Activated B cell treated with CpG ODN at 0.5 μM for 24 hours (primary cell): ENCODE measurements at regions not wholly inside any gene's neighbourhood (a gene's known extent, or its start where the extent isn't known, plus 50 kb on each side); places are given as distances from the start of the nearest gene placed in this dataset.

Source experiments
- ATAC-seq: fragments of 200-7000 bp; cut with Tn5 transposase; one replicate; pipeline ENCODE4 v1.10.0; 2021; ENCODE audit warnings: low read depth, mild to moderate bottlenecking, moderate library complexity
- CTCF ChIA-PET: fragments of 350-600 bp; sonication (Branson Sonifier 250); formaldehyde crosslinking; loops from one replicate; lab custom pipeline; 2021; ENCODE audit warnings: antibody characterized with exemption; lab: Charles Lee
- POLR2A ChIA-PET: fragments of 350-600 bp; sonication (Branson Sonifier 250); formaldehyde crosslinking; loops from one replicate; lab custom pipeline; 2021; ENCODE audit warnings: antibody characterized with exemption; lab: Charles Lee
- DNase-seq: peaks from one replicate; pipeline ENCODE4 v3.0.0; 2022
- H3K27ac Mint-ChIP-seq: one replicate; pipeline ENCODE4 v1.8.0; 2020; ENCODE audit warnings: mixed read lengths
- H3K27me3 Mint-ChIP-seq: one replicate; pipeline ENCODE4 v1.8.0; 2021; ENCODE audit warnings: mixed read lengths
- H3K36me3 Mint-ChIP-seq: one replicate; pipeline ENCODE4 v1.8.0; 2021; ENCODE audit warnings: low read depth, mixed read lengths
- H3K4me1 Mint-ChIP-seq: one replicate; pipeline ENCODE4 v1.8.0; 2021; ENCODE audit warnings: mixed read lengths
- H3K4me3 Mint-ChIP-seq: one replicate; pipeline ENCODE4 v1.8.0; 2020; ENCODE audit warnings: mild to moderate bottlenecking, mixed read lengths
- H3K9me3 Mint-ChIP-seq: one replicate; pipeline ENCODE4 v1.8.0; 2020; ENCODE audit warnings: mixed read lengths
- intact Hi-C: fragments of 100-400 bp; cut with micrococcal nuclease; formaldehyde crosslinking; loops from one replicate; pipeline ENCODE4 v1.15.1; 2024
- TF ChIP-seq, protein P1 (sequence below): fragments of 200-600 bp; IDR thresholded peaks from one replicate; pipeline ENCODE4 v1.8.0; 2022; ENCODE audit warnings: antibody characterized with exemption, mild to moderate bottlenecking

DNA sequence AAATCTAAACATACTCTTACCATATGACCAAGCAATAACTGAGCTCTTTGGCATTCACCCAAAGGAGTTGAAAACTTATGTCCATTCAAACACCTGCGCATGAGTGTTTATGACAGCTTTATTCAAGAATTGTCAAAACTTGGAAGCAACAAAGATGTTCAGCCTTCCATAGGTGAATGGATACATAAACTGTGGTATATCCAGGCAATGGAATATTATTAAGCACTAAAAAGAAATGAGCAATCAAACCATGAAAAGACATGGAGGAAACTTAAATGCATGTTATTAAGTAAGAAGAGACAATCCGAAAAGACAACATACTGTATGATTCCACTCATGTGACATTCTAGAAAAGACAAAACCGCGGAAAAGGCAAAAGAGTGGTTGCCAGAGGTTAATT is 312.0 kb upstream of the TMC3 start:
- ATAC-seq (no peak), DNase-seq (no peak)
- intact Hi-C loops = no loop called here
- Mint-ChIP-seq H3K4me3 (no peak overlapping the region), H3K27me3 (no peaks in the 10 kb centered on the region), H3K9me3 (peaks cover 17% of the 10 kb centered on the region), H3K4me1 (no peaks in the 10 kb centered on the region), H3K27ac (no peak overlapping the region), H3K36me3 (no peaks in the 10 kb centered on the region)
- ChIA-PET POLR2A (no interaction called here), CTCF (no interaction called here)
- TF ChIP-seq, protein P1, sequence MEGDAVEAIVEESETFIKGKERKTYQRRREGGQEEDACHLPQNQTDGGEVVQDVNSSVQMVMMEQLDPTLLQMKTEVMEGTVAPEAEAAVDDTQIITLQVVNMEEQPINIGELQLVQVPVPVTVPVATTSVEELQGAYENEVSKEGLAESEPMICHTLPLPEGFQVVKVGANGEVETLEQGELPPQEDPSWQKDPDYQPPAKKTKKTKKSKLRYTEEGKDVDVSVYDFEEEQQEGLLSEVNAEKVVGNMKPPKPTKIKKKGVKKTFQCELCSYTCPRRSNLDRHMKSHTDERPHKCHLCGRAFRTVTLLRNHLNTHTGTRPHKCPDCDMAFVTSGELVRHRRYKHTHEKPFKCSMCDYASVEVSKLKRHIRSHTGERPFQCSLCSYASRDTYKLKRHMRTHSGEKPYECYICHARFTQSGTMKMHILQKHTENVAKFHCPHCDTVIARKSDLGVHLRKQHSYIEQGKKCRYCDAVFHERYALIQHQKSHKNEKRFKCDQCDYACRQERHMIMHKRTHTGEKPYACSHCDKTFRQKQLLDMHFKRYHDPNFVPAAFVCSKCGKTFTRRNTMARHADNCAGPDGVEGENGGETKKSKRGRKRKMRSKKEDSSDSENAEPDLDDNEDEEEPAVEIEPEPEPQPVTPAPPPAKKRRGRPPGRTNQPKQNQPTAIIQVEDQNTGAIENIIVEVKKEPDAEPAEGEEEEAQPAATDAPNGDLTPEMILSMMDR = no peak

DNA sequence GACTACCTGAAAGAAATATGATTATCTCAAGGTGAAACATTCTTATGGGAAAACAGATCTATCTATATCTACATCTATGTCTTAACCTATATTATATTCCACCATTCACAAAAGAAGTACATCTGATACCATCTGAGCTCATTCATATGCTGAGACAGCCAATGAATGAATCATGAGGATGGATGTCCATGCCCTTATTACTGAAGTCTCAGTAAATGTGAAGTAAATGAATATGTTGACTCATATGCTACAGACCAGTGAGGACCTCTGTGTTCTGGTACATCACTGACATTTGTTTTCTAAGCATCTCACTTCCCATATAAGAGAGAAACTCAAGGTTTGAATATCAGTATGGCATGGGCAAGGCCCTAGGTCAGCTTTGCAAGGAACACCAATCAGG is 311.2 kb upstream of the TMC3 start:
- no peaks in the 10 kb centered on the region for H3K27me3 Mint-ChIP-seq
- no peaks in the 10 kb centered on the region for H3K36me3 Mint-ChIP-seq
- DNase-seq (no peak), ATAC-seq (no peak)
- intact Hi-C loops = no loop called here
- H3K4me1 Mint-ChIP-seq = no peaks in the 10 kb centered on the region
- no peak overlapping the region for H3K4me3 Mint-ChIP-seq
- ChIA-PET POLR2A (no interaction called here), CTCF (no interaction called here)
- no peak overlapping the region for H3K27ac Mint-ChIP-seq
- H3K9me3 Mint-ChIP-seq = peaks cover 17% of the 10 kb centered on the region
- TF ChIP-seq, protein P1 = no peak

DNA sequence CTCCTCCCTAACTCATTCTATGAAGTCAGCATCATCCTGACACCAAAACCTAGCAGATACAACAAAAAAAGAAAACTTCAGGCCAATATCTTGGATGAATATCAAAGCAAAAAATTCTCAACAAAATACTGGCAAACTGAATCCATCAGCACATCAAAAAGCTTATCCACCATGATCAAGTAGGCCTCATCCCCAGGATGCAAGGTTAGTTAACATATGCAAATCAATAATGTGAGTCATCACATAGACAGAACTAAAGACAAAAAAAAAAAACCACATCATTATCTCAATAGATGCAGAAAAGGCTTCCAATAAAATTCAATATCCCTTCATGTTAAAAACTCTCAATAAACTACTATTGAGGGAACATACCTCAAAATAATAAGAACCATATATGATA is 306.8 kb upstream of the TMC3 start:
- POLR2A ChIA-PET = no interaction called here
- H3K36me3 Mint-ChIP-seq = no peaks in the 10 kb centered on the region
- CTCF ChIA-PET = no interaction called here
- intact Hi-C loops = no loop called here
- ATAC-seq (no peak), DNase-seq (no peak)
- TF ChIP-seq, protein P1 = no peak
- no peak overlapping the region for H3K4me3 Mint-ChIP-seq
- H3K9me3 Mint-ChIP-seq = peaks cover 19% of the 10 kb centered on the region
- no peaks in the 10 kb centered on the region for H3K4me1 Mint-ChIP-seq
- H3K27me3 Mint-ChIP-seq = no peaks in the 10 kb centered on the region
- no peak overlapping the region for H3K27ac Mint-ChIP-seq

DNA sequence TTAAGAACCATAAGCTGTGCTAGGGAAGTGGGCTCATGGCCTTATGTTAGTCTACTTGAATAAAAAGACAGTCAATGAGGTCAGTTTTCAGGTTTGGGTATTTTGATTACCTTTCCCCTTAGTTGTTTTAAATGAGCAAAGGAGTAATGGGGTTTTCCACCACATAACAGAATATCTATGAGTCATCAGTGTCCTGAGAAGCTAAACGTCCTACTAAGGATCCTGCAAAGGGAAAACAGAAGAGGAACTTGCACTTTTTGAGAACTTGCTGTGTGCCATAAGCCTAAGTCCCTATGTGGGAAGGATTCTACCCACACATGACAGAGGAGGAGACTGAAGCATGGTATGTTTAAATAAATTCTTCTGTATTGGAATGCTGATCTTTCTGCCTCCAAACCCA is 292.8 kb upstream of the TMC3 start:
- H3K27ac Mint-ChIP-seq = no peak overlapping the region
- no peaks in the 10 kb centered on the region for H3K36me3 Mint-ChIP-seq
- no peak for ATAC-seq
- no peak overlapping the region for H3K4me3 Mint-ChIP-seq
- H3K9me3 Mint-ChIP-seq = peaks cover 2% of the 10 kb centered on the region
- CTCF ChIA-PET = no interaction called here
- intact Hi-C loops = no loop called here
- POLR2A ChIA-PET = no interaction called here
- peaks cover 2% of the 10 kb centered on the region for H3K4me1 Mint-ChIP-seq
- no peaks in the 10 kb centered on the region for H3K27me3 Mint-ChIP-seq
- TF ChIP-seq, protein P1 = no peak
- no peak for DNase-seq

DNA sequence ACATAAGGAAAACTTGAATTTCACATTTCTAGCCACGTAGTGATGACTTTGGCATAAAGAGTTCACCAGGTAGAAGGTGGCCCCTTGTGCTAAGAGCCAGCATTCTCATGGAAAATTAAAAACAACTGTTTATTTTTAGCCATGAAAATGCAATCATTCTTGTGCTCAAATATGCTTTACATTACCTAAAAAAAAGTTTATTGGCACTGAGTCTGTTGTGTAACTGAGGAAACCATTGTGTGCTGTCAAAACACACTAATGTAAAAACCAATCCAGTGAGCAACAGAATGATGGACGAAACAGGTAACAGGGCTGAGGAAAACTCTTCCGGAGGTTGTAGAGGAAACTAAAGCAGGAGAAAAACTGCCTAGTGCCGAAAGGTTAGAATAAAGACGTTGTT is 287.0 kb upstream of the TMC3 start:
- Mint-ChIP-seq H3K27ac (no peak overlapping the region), H3K36me3 (no peaks in the 10 kb centered on the region), H3K4me3 (no peak overlapping the region), H3K27me3 (no peaks in the 10 kb centered on the region), H3K4me1 (peaks cover 2% of the 10 kb centered on the region), H3K9me3 (no peaks in the 10 kb centered on the region)
- TF ChIP-seq, protein P1 = no peak
- intact Hi-C loops = no loop called here
- DNase-seq = no peak
- CTCF ChIA-PET = no interaction called here
- POLR2A ChIA-PET = no interaction called here
- ATAC-seq = no peak
